GM18909 (cell line): ENCODE measurements at regions not wholly inside any gene's neighbourhood (a gene's known extent, or its start where the extent isn't known, plus 50 kb on each side); places are given as distances from the start of the nearest gene placed in this dataset.
A peak's percentile ranks its signal among the peaks of the same experiment; 100 is the strongest.

Experiments used
- ATAC-seq: cut with Tn5 transposase; IDR thresholded peaks from one replicate; pipeline ENCODE4 v1.9.1; 2021; ENCODE audit warnings: mild to moderate bottlenecking; ENCODE audit not compliant: unreplicated experiment, poor library complexity

- peak; percentile 51 for ATAC-seq
Measured at GRCh38 chr7:142383841-142384492, 126.1 kb upstream of the PRSS58 start.

DNA sequence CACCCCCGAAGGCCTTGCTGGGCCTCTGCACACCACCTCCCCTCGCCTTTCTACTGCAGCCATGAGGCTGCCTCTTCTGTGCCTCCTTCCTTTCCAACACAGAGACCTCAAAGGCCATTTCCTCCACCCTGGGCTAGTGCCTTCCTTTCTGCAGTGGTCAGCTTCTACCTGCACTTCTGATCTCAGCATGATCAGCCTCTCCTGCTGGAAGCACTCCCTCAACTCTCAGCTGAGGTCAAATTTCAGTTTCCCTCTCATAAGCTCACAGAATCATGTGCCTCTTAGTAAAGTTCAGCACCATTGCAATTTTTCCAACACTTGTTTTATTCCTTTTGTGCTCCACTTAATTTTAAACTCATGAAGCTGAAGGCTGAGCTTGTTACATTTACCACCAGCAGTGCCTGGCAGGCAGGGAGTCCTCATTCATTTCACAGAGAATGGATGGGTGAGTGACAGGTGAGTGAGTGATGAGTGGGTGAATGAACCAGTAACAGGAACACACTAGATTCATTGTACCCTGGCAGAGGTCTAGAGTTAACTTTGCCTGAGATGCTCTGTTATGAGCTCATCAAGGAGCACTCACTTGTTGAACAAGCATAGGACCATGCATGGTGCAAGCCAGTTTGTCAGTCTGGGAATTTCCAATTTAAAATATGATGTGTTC, 124.0 kb upstream of the PRSS58 start:
- no peak for ATAC-seq

- ATAC-seq, result no peak
Measured at GRCh38 chr7:142380069-142380468, 122.2 kb upstream of the PRSS58 start.

- ATAC-seq, result no peak
Measured at GRCh38 chr7:142379201-142379885, 121.5 kb upstream of the PRSS58 start.

- ATAC-seq, result no peak
Measured at GRCh38 chr7:142377567-142377966, 119.7 kb upstream of the PRSS58 start.

GRCh38 chr7:142376356-142376997, 118.6 kb upstream of the PRSS58 start:
- ATAC-seq, result no peak

GRCh38 chr7:142375710-142376313, 118.0 kb upstream of the PRSS58 start:
- no peak for ATAC-seq

DNA sequence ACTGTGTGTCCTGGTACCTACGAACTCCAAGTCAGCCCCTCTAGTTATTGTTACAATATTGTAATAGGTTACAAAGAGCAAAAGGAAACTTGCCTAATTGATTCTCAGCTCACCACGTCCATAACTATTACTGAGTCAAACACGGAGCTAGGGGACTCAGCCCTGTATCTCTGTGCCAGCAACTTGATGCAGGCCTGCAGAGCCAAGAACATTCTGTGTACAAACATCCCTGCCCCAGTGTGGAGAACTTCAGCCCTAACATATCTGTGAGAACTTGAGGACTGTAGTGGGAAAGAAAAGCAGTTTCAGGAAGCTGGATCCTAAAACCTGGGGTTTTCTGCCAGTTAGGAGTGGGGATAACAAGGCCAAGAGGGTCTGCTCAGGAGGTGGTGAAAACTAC, 114.9 kb upstream of the PRSS58 start:
- no peak for ATAC-seq

- no peak for ATAC-seq
Measured at GRCh38 chr7:142371586-142372377, 113.9 kb upstream of the PRSS58 start.

GRCh38 chr7:142365410-142365842, 107.6 kb upstream of the PRSS58 start:
- no peak for ATAC-seq

DNA sequence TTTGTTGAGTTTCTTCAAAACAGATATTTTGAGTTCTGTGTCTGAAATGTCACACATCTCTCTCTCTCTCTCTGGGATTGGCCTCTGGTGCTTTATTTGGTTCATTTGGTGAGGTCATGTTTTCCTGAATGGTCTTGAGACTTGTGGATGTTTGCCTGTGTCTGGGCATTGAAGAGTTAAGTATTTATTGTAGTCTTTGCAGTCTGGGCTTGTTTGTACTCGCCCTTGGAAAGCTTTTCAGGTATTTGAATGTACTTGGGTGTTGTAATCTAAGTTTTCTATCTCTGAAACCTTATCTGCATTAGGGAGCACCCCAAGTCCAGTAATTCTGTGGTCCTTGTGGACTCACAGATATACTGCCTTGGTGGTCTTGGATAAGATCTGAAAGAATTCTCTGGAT, 106.7 kb upstream of the PRSS58 start:
- no peak for ATAC-seq

DNA sequence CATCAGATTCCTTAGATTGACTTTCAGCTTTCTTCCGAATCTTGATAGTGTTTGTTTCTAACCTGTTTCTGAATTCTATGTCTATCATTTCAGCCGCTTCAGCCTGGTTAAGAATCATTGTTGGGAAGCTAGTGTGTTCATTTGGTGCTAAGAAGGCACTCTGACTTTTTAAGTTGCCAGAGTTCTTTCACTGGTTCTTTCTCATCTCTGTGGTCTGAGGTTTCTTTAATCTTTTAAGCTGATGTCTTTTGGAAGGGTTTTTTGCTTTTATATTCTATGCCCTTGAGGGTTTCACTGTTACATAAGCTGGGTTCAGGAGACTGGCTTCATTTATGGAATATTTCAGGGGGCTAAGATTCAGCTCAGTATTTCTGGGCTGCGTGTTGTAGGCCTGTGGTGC, 104.5 kb upstream of the PRSS58 start:
- no peak for ATAC-seq

DNA sequence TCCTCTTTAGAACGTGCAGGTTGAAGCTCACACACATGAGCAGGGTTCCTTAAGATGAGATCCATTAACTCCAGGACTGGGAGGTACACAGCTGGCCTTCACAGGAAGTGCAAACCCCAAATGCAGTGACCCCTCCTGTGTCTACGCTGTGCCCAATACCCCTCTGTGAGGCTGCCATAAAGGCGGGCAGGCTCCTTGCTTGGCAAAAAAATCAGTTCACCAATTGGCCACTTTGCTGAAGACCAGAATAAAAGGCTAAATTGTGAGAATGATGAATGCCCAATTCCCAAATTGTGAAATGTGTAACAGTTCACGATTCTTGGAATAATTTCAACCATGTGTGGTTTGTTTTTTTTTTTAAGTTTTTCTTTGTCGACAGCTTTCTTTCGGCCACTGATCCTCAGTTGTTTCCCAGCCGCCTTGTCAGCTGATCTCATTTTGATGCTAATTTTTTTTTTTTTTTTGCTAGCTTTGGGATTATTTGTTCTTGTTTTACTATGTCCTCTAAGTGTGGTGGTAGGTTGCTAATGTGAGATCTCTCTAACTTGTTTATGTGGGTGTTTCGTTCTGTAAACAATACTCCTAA, 101.9 kb upstream of the PRSS58 start:
- ATAC-seq, result no peak

DNA sequence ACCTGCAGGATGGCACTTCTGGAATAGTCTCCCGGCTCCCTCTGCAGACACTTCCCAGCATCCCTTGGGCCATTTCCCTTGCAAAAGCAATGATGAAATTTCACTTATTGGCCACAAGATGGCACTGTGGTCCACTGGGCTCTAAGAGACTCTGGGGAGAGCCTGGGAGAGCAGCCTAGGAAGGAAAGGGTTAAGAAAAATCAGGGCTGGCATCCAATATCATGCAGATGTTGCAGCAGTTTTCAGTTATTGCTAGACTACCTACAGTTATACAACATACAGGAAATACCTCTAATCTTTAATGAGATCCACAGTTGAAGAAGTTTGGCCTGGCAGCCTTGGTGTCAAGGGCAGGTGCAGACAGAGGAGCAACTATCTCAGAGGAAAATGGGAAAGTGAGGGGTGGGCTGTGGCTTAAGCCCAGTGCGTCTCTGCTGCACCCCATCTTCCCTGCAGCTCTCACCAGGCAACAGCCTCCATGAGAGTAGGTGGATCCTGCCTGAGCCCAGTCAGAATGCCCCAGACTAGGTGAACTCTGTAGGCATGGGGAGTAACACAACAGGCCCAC, 100.2 kb upstream of the PRSS58 start:
- peak; percentile 79 for ATAC-seq

GRCh38 chr7:142356166-142356565, 98.3 kb upstream of the PRSS58 start:
- no peak for ATAC-seq

- no peak for ATAC-seq
Measured at GRCh38 chr7:142355328-142355727, 97.5 kb upstream of the PRSS58 start.

GRCh38 chr7:142353147-142354060, 95.5 kb upstream of the PRSS58 start:
- ATAC-seq, result no peak

- ATAC-seq, result no peak
Measured at GRCh38 chr7:142352543-142352942, 94.7 kb upstream of the PRSS58 start.
